ENCODE measurements at regions not wholly inside any gene's neighbourhood (a gene's known extent, or its start where the extent isn't known, plus 50 kb on each side); places are given as distances from the start of the nearest gene placed in this dataset.

DNA sequence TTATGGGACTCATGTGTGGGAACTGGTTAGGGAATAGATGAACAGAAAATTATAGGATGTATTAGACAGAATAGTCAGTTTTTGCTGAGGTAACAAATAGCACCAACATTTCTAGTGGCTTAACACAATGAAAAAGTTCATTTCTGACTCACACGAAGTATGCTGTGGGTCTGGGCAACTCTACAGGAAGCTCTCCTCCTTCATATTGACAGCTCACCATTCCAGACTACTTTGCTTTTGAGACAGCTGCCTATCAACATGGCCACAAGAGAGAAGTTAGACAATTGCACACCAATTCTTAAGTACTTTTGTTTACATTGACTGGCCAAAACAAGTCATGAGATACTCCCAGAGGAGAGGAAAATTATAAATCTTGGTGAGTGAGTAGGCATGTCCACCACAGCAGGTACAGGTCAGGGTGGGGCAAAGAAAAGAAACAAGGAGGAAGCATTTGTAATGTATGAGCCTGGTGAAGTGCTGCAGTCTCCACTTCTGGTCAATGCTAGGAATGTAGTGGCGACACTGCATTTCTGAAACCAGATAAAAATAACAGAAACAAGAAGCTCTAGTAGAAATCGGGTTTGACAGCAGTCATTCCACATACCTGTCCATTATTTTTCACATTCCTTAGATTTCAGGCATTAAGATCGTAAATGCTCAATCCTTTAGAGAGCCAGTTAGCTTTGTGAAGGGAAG lies 141.6 kb downstream of the ICOS start:
- no peak for DNase-seq (ENCODE audit: low spot score in 2 of 2)
- TF ChIP-seq, protein P1, sequence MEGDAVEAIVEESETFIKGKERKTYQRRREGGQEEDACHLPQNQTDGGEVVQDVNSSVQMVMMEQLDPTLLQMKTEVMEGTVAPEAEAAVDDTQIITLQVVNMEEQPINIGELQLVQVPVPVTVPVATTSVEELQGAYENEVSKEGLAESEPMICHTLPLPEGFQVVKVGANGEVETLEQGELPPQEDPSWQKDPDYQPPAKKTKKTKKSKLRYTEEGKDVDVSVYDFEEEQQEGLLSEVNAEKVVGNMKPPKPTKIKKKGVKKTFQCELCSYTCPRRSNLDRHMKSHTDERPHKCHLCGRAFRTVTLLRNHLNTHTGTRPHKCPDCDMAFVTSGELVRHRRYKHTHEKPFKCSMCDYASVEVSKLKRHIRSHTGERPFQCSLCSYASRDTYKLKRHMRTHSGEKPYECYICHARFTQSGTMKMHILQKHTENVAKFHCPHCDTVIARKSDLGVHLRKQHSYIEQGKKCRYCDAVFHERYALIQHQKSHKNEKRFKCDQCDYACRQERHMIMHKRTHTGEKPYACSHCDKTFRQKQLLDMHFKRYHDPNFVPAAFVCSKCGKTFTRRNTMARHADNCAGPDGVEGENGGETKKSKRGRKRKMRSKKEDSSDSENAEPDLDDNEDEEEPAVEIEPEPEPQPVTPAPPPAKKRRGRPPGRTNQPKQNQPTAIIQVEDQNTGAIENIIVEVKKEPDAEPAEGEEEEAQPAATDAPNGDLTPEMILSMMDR (IDR thresholded peaks at IDR 0.05): no peak
- TF ChIP-seq POLR2A (IDR thresholded peaks at IDR 0.05): no peak
- no peak overlapping the region for H3K4me3 ChIP-seq (ENCODE audit: low read depth, poor library complexity, severe bottlenecking)
- WGBS, 2 donors: 72 to 86% methylated on average over 4 of the region's 4 CpGs
- intact Hi-C loops (cut with DNase I; ENCODE audit: low total_unique reads): no loop called here

GRCh38 chr2:204081487-204082425 lies 145.2 kb downstream of the ICOS start:
- TF ChIP-seq, protein P1 (IDR thresholded peaks at IDR 0.05): no peak
- TF ChIP-seq POLR2A (IDR thresholded peaks at IDR 0.05): no peak
- no peak overlapping the region for H3K4me3 ChIP-seq (ENCODE audit: low read depth, poor library complexity, severe bottlenecking)
- intact Hi-C loops (cut with DNase I; ENCODE audit: low total_unique reads): no loop called here
- DNase-seq (ENCODE audit: low spot score in 2 of 2): no peak
- 92 to 93% methylated on average over 12 of the region's 12 CpGs for WGBS, 2 donors

- TF ChIP-seq POLR2A (IDR thresholded peaks at IDR 0.05): no peak
- TF ChIP-seq, protein P1 (IDR thresholded peaks at IDR 0.05): no peak
- 26 to 53% methylated on average over 1 of the region's 1 CpG for WGBS, 2 donors
- DNase-seq (ENCODE audit: low spot score in 2 of 2): no peak
- no peak overlapping the region for H3K4me3 ChIP-seq (ENCODE audit: low read depth, poor library complexity, severe bottlenecking)
- intact Hi-C loops (cut with DNase I; ENCODE audit: low total_unique reads): no loop called here
These were observed 149.6 kb downstream of the ICOS start for GRCh38 chr2:204086167-204086566.

DNA sequence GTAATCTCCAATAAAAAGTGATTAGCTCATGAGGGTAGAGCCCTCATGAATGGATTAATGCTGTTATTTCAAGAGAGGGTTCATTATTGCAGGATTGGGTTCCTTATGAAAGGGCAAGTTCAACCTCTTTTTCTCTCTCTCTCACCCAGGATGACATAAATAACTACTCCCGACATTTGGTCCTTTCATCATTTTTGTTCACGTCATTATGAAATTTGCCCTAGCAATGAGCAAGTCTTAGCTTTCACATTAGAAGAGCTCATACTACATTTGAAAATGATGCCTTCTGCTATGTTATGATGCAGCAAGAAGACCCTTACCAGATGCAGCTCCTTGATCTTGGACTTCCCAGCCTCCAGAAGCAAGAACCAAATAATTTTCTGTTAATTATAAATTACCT lies 152.5 kb downstream of the ICOS start:
- intact Hi-C loops (cut with DNase I; ENCODE audit: low total_unique reads): no loop called here
- WGBS, 2 donors: 91 to 92% methylated on average over 2 of the region's 2 CpGs
- no peak for DNase-seq (ENCODE audit: low spot score in 2 of 2)

DNA sequence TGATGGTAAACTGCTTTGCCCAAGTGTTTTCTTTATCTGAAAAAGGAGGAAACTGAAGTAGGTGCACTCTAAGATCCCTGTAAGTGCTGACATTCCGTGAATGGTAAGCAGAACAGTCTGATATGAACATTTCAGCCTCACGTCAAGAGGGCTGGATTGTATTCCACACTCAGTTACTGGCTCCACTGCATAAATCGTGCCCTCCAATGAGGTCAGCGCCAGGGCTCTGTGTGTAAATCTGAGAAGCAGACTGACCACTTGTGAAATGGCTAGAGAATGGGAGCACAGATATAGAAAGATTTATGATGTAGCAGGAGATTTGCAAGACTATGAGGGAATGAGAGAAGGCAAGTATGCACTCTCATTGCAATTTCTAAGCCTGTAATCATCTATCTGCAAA lies 153.0 kb downstream of the ICOS start:
- DNase-seq (ENCODE audit: low spot score in 2 of 2): no peak
- H3K4me3 ChIP-seq (ENCODE audit: low read depth, poor library complexity, severe bottlenecking): no peak overlapping the region
- intact Hi-C loops (cut with DNase I; ENCODE audit: low total_unique reads): no loop called here
- WGBS, 2 donors: 87% methylated on average over 4 of the region's 4 CpGs
- no peak for TF ChIP-seq POLR2A (IDR thresholded peaks at IDR 0.05)
- TF ChIP-seq, protein P1 (IDR thresholded peaks at IDR 0.05): no peak

More for the DNA sequence above, 152.5 kb downstream of the ICOS start:
- TF ChIP-seq, protein P1 (IDR thresholded peaks at IDR 0.05): no peak
- no peak for TF ChIP-seq POLR2A (IDR thresholded peaks at IDR 0.05)
- H3K4me3 ChIP-seq (ENCODE audit: low read depth, poor library complexity, severe bottlenecking): no peak overlapping the region

Measured in lower leg skin (tissue), 4 donors.